ENCODE measurements at regions not wholly inside any gene's neighbourhood (a gene's known extent, or its start where the extent isn't known, plus 50 kb on each side); places are given as distances from the start of the nearest gene placed in this dataset.

GRCh38 chr10:110443239-110444003 is 54.3 kb upstream of the DUSP5 start:
- Histone ChIP-seq H3K9me3 (no peaks in the 10 kb centered on the region), H3K27ac (no peak overlapping the region), H3K4me1 (no peaks in the 10 kb centered on the region), H3K27me3 (no peaks in the 10 kb centered on the region), H3K36me3 (ENCODE audit: low read depth, missing control alignments) (no peaks in the 10 kb centered on the region), H3K4me3 (no peak overlapping the region)
- DNase-seq, result no peak
- intact Hi-C loops (cut with DNase I; ENCODE audit: low total_unique reads), result no loop called here
- no peak for TF ChIP-seq POLR2A (IDR thresholded peaks at IDR 0.05)
- TF ChIP-seq CTCF (IDR thresholded peaks at IDR 0.05), result no peak
- 89 to 91% methylated on average over 12 of the region's 12 CpGs for WGBS, 2 donors

GRCh38 chr10:110444004-110444337 is 53.7 kb upstream of the DUSP5 start:
- DNase-seq, result no peak
- Histone ChIP-seq H3K27ac (no peak overlapping the region), H3K9me3 (no peaks in the 10 kb centered on the region), H3K27me3 (no peaks in the 10 kb centered on the region), H3K4me3 (no peak overlapping the region), H3K36me3 (ENCODE audit: low read depth, missing control alignments) (no peaks in the 10 kb centered on the region), H3K4me1 (no peaks in the 10 kb centered on the region)
- TF ChIP-seq CTCF (IDR thresholded peaks at IDR 0.05), result no peak
- no peak for TF ChIP-seq POLR2A (IDR thresholded peaks at IDR 0.05)
- intact Hi-C loops (cut with DNase I; ENCODE audit: low total_unique reads), result no loop called here

GRCh38 chr10:110445871-110446270 is 51.8 kb upstream of the DUSP5 start:
- intact Hi-C loops (cut with DNase I; ENCODE audit: low total_unique reads), result no loop called here
- Histone ChIP-seq H3K4me1 (no peaks in the 10 kb centered on the region), H3K36me3 (ENCODE audit: low read depth, missing control alignments) (no peaks in the 10 kb centered on the region), H3K4me3 (no peak overlapping the region), H3K27me3 (no peaks in the 10 kb centered on the region), H3K27ac (no peak overlapping the region), H3K9me3 (no peaks in the 10 kb centered on the region)
- TF ChIP-seq CTCF (IDR thresholded peaks at IDR 0.05) (no peak), POLR2A (IDR thresholded peaks at IDR 0.05) (no peak)
- WGBS, 2 donors, result 90 to 94% methylated on average over 6 of the region's 6 CpGs
- no peak for DNase-seq

GRCh38 chr10:110446277-110446676 is 51.4 kb upstream of the DUSP5 start:
- TF ChIP-seq POLR2A (IDR thresholded peaks at IDR 0.05), result no peak
- TF ChIP-seq CTCF (IDR thresholded peaks at IDR 0.05), result no peak
- Histone ChIP-seq H3K4me1 (no peaks in the 10 kb centered on the region), H3K27ac (no peak overlapping the region), H3K4me3 (no peak overlapping the region), H3K27me3 (no peaks in the 10 kb centered on the region), H3K9me3 (no peaks in the 10 kb centered on the region), H3K36me3 (ENCODE audit: low read depth, missing control alignments) (no peaks in the 10 kb centered on the region)
- DNase-seq, result no peak
- 93% methylated on average over 1 of the region's 1 CpG for WGBS, 2 donors
- intact Hi-C loops (cut with DNase I; ENCODE audit: low total_unique reads), result no loop called here

GRCh38 chr10:110446954-110447608 is 50.6 kb upstream of the DUSP5 start:
- no peaks in the 10 kb centered on the region for H3K9me3 ChIP-seq
- intact Hi-C loops (cut with DNase I; ENCODE audit: low total_unique reads), result no loop called here
- DNase-seq, result no peak
- no peak overlapping the region for H3K27ac ChIP-seq
- 56 to 66% methylated on average over 6 of the region's 6 CpGs for WGBS, 2 donors
- TF ChIP-seq CTCF (IDR thresholded peaks at IDR 0.05) (no peak), POLR2A (IDR thresholded peaks at IDR 0.05) (no peak)
- no peaks in the 10 kb centered on the region for H3K36me3 ChIP-seq (ENCODE audit: low read depth, missing control alignments)
- H3K27me3 ChIP-seq, result no peaks in the 10 kb centered on the region
- H3K4me3 ChIP-seq, result no peak overlapping the region
- H3K4me1 ChIP-seq, result no peaks in the 10 kb centered on the region
